ENCODE measurements at regions not wholly inside any gene's neighbourhood (a gene's known extent, or its start where the extent isn't known, plus 50 kb on each side); places are given as distances from the start of the nearest gene placed in this dataset.

GRCh38 chr12:115543269-115543668 is 734.2 kb downstream of the MED13L start:
- no peaks in the 10 kb centered on the region for H3K4me1 ChIP-seq (ENCODE audit: control insufficient read depth in 1 of 2, insufficient read depth in 2 of 2, low read length in 2 of 2)
- H3K9me3 ChIP-seq (replicated peaks in 1 of 2; ENCODE audit: control insufficient read depth in 1 of 2, insufficient read depth in 1 of 2, low read length in 2 of 2) = no peaks in the 10 kb centered on the region
- no peak overlapping the region for H3K4me3 ChIP-seq (replicated peaks in 1 of 3; ENCODE audit: low read depth in 2 of 3, low read length in 3 of 3)
- H3K36me3 Mint-ChIP-seq = no peaks in the 10 kb centered on the region
- no peak overlapping the region for H3K4me3 Mint-ChIP-seq
- no peak overlapping the region for H3K9ac ChIP-seq (ENCODE audit: insufficient read depth, low read length, poor library complexity, severe bottlenecking)
- WGBS (ENCODE audit: insufficient coverage) = 100% methylated on average over 1 of the region's 2 CpGs
- H2AFZ ChIP-seq (ENCODE audit: insufficient read depth, low read depth, low read length, poor library complexity, severe bottlenecking) = no peak overlapping the region
- H3K27me3 Mint-ChIP-seq (ENCODE audit: low read depth in 3 of 3) = peaks cover 0 to 2% (median 2%) of the 10 kb centered on the region in 3 donors
- no peaks in the 10 kb centered on the region for H3K27me3 ChIP-seq (ENCODE audit: control insufficient read depth in 2 of 2, insufficient read depth in 2 of 2, low read length in 2 of 2)
- DNase-seq = no peak
- H3K27ac ChIP-seq (ENCODE audit: low read depth in 1 of 2, low read length in 2 of 2) = no peak overlapping the region
- no peaks in the 10 kb centered on the region for H3K36me3 ChIP-seq (replicated peaks in 1 of 2; ENCODE audit: control insufficient read depth in 1 of 2, insufficient read depth in 2 of 2, low read length in 2 of 2)
- peaks cover 2 to 11% (median 6%) of the 10 kb centered on the region in 7 donors for H3K9me3 Mint-ChIP-seq
- H4K20me1 ChIP-seq (ENCODE audit: insufficient read depth, low read length) = no peaks in the 10 kb centered on the region
- no peak overlapping the region for H3K27ac Mint-ChIP-seq
- no peak for TF ChIP-seq CTCF (IDR thresholded peaks at IDR 0.05)
- no peaks in the 10 kb centered on the region for H3K79me2 ChIP-seq (ENCODE audit: insufficient read depth, low read length)
- intact Hi-C loops (cut with micrococcal nuclease) = no loop called here
- H3K4me2 ChIP-seq (replicated peaks; ENCODE audit: extremely low read depth, low read length, poor library complexity, severe bottlenecking) = no peak overlapping the region
- H3K4me1 Mint-ChIP-seq = no peaks in the 10 kb centered on the region

- H3K4me1 ChIP-seq (ENCODE audit: control insufficient read depth in 1 of 2, insufficient read depth in 2 of 2, low read length in 2 of 2) = no peaks in the 10 kb centered on the region
- H4K20me1 ChIP-seq (ENCODE audit: insufficient read depth, low read length) = no peaks in the 10 kb centered on the region
- no peaks in the 10 kb centered on the region for H3K79me2 ChIP-seq (ENCODE audit: insufficient read depth, low read length)
- no peak overlapping the region for H3K27ac ChIP-seq (ENCODE audit: low read depth in 1 of 2, low read length in 2 of 2)
- H3K4me3 Mint-ChIP-seq = no peak overlapping the region
- no peak for DNase-seq
- H3K4me2 ChIP-seq (replicated peaks; ENCODE audit: extremely low read depth, low read length, poor library complexity, severe bottlenecking) = no peak overlapping the region
- no peaks in the 10 kb centered on the region for H3K36me3 ChIP-seq (replicated peaks in 1 of 2; ENCODE audit: control insufficient read depth in 1 of 2, insufficient read depth in 2 of 2, low read length in 2 of 2)
- H3K4me1 Mint-ChIP-seq = no peaks in the 10 kb centered on the region
- no peak overlapping the region for H3K9ac ChIP-seq (ENCODE audit: insufficient read depth, low read length, poor library complexity, severe bottlenecking)
- H3K27ac Mint-ChIP-seq = no peak overlapping the region
- TF ChIP-seq CTCF (IDR thresholded peaks at IDR 0.05) = no peak
- 91% methylated on average over 6 of the region's 7 CpGs for WGBS (ENCODE audit: insufficient coverage)
- peaks cover 0 to 2% (median 2%) of the 10 kb centered on the region in 3 donors for H3K27me3 Mint-ChIP-seq (ENCODE audit: low read depth in 3 of 3)
- no peaks in the 10 kb centered on the region for H3K9me3 ChIP-seq (replicated peaks in 1 of 2; ENCODE audit: control insufficient read depth in 1 of 2, insufficient read depth in 1 of 2, low read length in 2 of 2)
- H3K9me3 Mint-ChIP-seq = peaks cover 2 to 11% (median 6%) of the 10 kb centered on the region in 7 donors
- H2AFZ ChIP-seq (ENCODE audit: insufficient read depth, low read depth, low read length, poor library complexity, severe bottlenecking) = no peak overlapping the region
- no peaks in the 10 kb centered on the region for H3K27me3 ChIP-seq (ENCODE audit: control insufficient read depth in 2 of 2, insufficient read depth in 2 of 2, low read length in 2 of 2)
- intact Hi-C loops (cut with micrococcal nuclease) = no loop called here
- no peaks in the 10 kb centered on the region for H3K36me3 Mint-ChIP-seq
- H3K4me3 ChIP-seq (replicated peaks in 1 of 3; ENCODE audit: low read depth in 2 of 3, low read length in 3 of 3) = no peak overlapping the region
Measured at GRCh38 chr12:115542656-115543055, 734.8 kb downstream of the MED13L start.
